ENCODE measurements at regions not wholly inside any gene's neighbourhood (a gene's known extent, or its start where the extent isn't known, plus 50 kb on each side); places are given as distances from the start of the nearest gene placed in this dataset.

GRCh38 chr15:37340438-37340837, 240.1 kb upstream of the MEIS2 start:
- Mint-ChIP-seq H3K36me3 (ENCODE audit: unreplicated experiment) (no peaks in the 10 kb centered on the region), H3K27me3 (ENCODE audit: unreplicated experiment) (peaks cover 10% of the 10 kb centered on the region), H3K9me3 (ENCODE audit: unreplicated experiment) (no peaks in the 10 kb centered on the region), H3K4me3 (ENCODE audit: unreplicated experiment) (no peak overlapping the region), H3K4me1 (ENCODE audit: unreplicated experiment) (no peaks in the 10 kb centered on the region), H3K27ac (ENCODE audit: unreplicated experiment) (no peak overlapping the region)
- DNase-seq (ENCODE audit: extremely low spot score, unreplicated experiment): no peak
- TF ChIP-seq CTCF (IDR thresholded peaks at IDR 0.05): no peak

DNA sequence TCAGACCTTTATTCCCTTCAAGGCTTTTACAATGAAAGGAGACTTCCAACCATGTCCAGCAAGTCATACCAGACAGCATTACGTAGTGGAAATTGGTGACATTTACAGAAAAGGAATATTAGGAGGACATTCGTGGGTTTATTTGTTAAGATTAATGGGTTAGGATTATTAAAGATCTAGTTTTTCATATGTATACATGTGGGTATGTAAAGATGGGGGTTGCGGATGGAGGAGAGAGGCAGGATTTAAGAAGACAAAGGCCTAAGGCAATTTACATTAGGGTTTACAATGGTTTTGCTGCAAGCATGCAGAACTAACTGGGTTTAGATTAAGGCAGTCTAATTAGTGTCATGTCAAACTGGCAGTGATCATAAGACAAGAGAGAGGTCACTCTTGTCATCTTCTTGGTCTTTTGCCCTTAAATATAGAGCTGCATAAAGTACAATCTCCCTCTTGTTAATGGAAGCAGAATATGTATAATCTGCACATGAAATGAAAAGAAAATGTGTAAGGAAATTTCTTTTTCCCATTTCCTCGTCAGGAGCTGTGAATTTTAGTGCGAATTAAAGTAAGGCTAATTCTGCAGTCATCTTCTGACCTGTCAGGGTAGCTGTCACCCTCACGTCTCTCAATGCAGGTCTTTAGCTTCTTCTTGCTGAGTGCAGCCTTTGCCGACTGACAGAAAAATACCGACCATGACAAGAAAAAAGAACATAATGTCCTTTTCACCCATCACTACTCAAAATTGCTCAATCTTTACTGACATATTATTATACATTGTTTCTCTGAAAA, 258.9 kb upstream of the MEIS2 start:
- Mint-ChIP-seq H3K4me1 (ENCODE audit: unreplicated experiment) (no peaks in the 10 kb centered on the region), H3K27me3 (ENCODE audit: unreplicated experiment) (peaks cover 2% of the 10 kb centered on the region), H3K9me3 (ENCODE audit: unreplicated experiment) (no peaks in the 10 kb centered on the region), H3K27ac (ENCODE audit: unreplicated experiment) (no peak overlapping the region), H3K4me3 (ENCODE audit: unreplicated experiment) (no peak overlapping the region), H3K36me3 (ENCODE audit: unreplicated experiment) (no peaks in the 10 kb centered on the region)
- no peak for DNase-seq (ENCODE audit: extremely low spot score, unreplicated experiment)
- no peak for TF ChIP-seq CTCF (IDR thresholded peaks at IDR 0.05)

GRCh38 chr15:37359893-37360290, 259.5 kb upstream of the MEIS2 start:
- no peak overlapping the region for H3K27ac Mint-ChIP-seq (ENCODE audit: unreplicated experiment)
- no peaks in the 10 kb centered on the region for H3K36me3 Mint-ChIP-seq (ENCODE audit: unreplicated experiment)
- peaks cover 3% of the 10 kb centered on the region for H3K27me3 Mint-ChIP-seq (ENCODE audit: unreplicated experiment)
- no peaks in the 10 kb centered on the region for H3K4me1 Mint-ChIP-seq (ENCODE audit: unreplicated experiment)
- no peak overlapping the region for H3K4me3 Mint-ChIP-seq (ENCODE audit: unreplicated experiment)
- TF ChIP-seq CTCF (IDR thresholded peaks at IDR 0.05): no peak
- DNase-seq (ENCODE audit: extremely low spot score, unreplicated experiment): no peak
- H3K9me3 Mint-ChIP-seq (ENCODE audit: unreplicated experiment): no peaks in the 10 kb centered on the region

GRCh38 chr15:37360724-37361123, 260.4 kb upstream of the MEIS2 start:
- Mint-ChIP-seq H3K27ac (ENCODE audit: unreplicated experiment) (no peak overlapping the region), H3K27me3 (ENCODE audit: unreplicated experiment) (peaks cover 8% of the 10 kb centered on the region), H3K9me3 (ENCODE audit: unreplicated experiment) (no peaks in the 10 kb centered on the region), H3K36me3 (ENCODE audit: unreplicated experiment) (no peaks in the 10 kb centered on the region), H3K4me1 (ENCODE audit: unreplicated experiment) (no peaks in the 10 kb centered on the region), H3K4me3 (ENCODE audit: unreplicated experiment) (no peak overlapping the region)
- no peak for DNase-seq (ENCODE audit: extremely low spot score, unreplicated experiment)
- no peak for TF ChIP-seq CTCF (IDR thresholded peaks at IDR 0.05)

- H3K4me3 Mint-ChIP-seq (ENCODE audit: unreplicated experiment): no peak overlapping the region
- no peak for DNase-seq (ENCODE audit: extremely low spot score, unreplicated experiment)
- no peak overlapping the region for H3K27ac Mint-ChIP-seq (ENCODE audit: unreplicated experiment)
- no peak for TF ChIP-seq CTCF (IDR thresholded peaks at IDR 0.05)
- H3K9me3 Mint-ChIP-seq (ENCODE audit: unreplicated experiment): no peaks in the 10 kb centered on the region
- no peaks in the 10 kb centered on the region for H3K4me1 Mint-ChIP-seq (ENCODE audit: unreplicated experiment)
- H3K27me3 Mint-ChIP-seq (ENCODE audit: unreplicated experiment): peaks cover 9% of the 10 kb centered on the region
- H3K36me3 Mint-ChIP-seq (ENCODE audit: unreplicated experiment): no peaks in the 10 kb centered on the region
Observed at GRCh38 chr15:37361621-37362020, 261.3 kb upstream of the MEIS2 start.

All from osteocyte (in vitro differentiated cells).